ENCODE measurements at regions not wholly inside any gene's neighbourhood (a gene's known extent, or its start where the extent isn't known, plus 50 kb on each side); places are given as distances from the start of the nearest gene placed in this dataset.

DNA sequence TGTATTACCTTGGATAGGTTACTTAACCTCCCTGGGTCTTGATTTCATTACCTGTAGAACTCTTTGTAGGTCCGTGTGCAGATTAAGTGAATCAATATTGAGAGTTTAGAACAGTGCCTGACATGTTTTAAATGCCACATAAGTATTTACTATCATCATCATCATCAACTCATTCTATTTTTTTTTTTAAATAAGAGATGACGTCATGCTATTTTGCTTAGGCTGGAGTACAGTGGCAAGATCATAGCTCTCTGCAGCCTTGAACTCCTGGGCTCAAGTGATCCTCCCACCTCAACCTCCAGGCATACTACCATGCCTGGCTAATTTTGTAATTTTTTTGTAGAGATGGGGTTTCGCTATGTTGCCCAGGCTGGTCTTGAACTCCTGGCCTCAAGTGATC lies 132.0 kb upstream of the FZD8 start:
- peaks cover 2% of the 10 kb centered on the region for H3K4me1 Mint-ChIP-seq (ENCODE audit: low read depth, unreplicated experiment)
- H3K4me1 ChIP-seq (ENCODE audit: insufficient read depth, low read length), result no peaks in the 10 kb centered on the region
- no peak for TF ChIP-seq EZH2 (IDR thresholded peaks at IDR 0.05; ENCODE audit: insufficient read depth, low read length)
- TF ChIP-seq, protein P1, sequence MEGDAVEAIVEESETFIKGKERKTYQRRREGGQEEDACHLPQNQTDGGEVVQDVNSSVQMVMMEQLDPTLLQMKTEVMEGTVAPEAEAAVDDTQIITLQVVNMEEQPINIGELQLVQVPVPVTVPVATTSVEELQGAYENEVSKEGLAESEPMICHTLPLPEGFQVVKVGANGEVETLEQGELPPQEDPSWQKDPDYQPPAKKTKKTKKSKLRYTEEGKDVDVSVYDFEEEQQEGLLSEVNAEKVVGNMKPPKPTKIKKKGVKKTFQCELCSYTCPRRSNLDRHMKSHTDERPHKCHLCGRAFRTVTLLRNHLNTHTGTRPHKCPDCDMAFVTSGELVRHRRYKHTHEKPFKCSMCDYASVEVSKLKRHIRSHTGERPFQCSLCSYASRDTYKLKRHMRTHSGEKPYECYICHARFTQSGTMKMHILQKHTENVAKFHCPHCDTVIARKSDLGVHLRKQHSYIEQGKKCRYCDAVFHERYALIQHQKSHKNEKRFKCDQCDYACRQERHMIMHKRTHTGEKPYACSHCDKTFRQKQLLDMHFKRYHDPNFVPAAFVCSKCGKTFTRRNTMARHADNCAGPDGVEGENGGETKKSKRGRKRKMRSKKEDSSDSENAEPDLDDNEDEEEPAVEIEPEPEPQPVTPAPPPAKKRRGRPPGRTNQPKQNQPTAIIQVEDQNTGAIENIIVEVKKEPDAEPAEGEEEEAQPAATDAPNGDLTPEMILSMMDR (IDR thresholded peaks at IDR 0.05; ENCODE audit: insufficient read depth, low read depth, low read length), result no peak
- peaks cover 2% of the 10 kb centered on the region for H3K9me3 Mint-ChIP-seq (ENCODE audit: unreplicated experiment)
- no peak overlapping the region for H3K4me2 ChIP-seq (ENCODE audit: low read length)
- no peak overlapping the region for H3K27ac ChIP-seq (ENCODE audit: low read depth, low read length)
- no peaks in the 10 kb centered on the region for H3K36me3 ChIP-seq (ENCODE audit: insufficient read depth, low read length)
- no peak overlapping the region for H3K4me3 ChIP-seq (ENCODE audit: insufficient read depth, low read depth, low read length)
- no peaks in the 10 kb centered on the region for H3K9me3 ChIP-seq (ENCODE audit: insufficient read depth, low read depth, low read length)
- FAIRE-seq, result no peak
- no peaks in the 10 kb centered on the region for H3K27me3 Mint-ChIP-seq (ENCODE audit: low read depth, unreplicated experiment)
- no peaks in the 10 kb centered on the region for H3K79me2 ChIP-seq (ENCODE audit: insufficient read depth, low read length)
- H3K36me3 Mint-ChIP-seq (ENCODE audit: low read depth, unreplicated experiment), result no peaks in the 10 kb centered on the region
- H3K4me3 Mint-ChIP-seq (ENCODE audit: unreplicated experiment), result no peak overlapping the region
- H4K20me1 ChIP-seq (ENCODE audit: insufficient read depth, low read length), result no peaks in the 10 kb centered on the region
- H3K27me3 ChIP-seq (ENCODE audit: insufficient read depth, low read length), result no peaks in the 10 kb centered on the region
- H2AFZ ChIP-seq (ENCODE audit: low read depth, low read length), result no peak overlapping the region
- no peak overlapping the region for H3K27ac Mint-ChIP-seq (ENCODE audit: unreplicated experiment)
- H3K9ac ChIP-seq (ENCODE audit: low read length), result no peak overlapping the region
- DNase-seq (ENCODE audit: low read depth), result no peak

DNA sequence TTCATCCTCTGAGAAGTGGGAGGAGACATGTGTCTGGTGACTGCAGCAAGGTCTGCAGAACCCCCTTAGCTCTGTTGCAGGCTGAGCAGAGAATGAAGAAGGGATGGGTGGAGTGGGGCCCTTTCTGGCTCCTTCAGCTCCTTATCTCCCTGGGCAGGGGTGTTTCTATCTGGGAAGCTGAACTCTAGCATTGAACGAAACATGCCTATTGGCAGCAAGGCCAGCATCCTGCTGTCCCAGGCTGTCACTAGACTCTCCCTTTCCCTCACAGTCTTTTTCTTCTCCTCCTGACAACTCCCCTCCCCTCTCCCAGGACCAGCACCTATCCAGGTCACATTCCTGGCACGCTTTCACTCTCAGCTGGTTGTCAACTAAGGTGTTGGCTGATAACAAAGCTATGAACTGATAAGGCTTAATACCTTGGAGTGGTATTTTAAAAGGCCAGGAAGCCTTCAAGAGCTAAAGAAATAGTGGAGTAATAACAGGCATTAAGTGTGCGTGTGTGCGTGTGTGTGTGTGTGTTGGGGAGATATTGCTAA lies 128.8 kb upstream of the FZD8 start:
- H3K27me3 Mint-ChIP-seq (ENCODE audit: low read depth, unreplicated experiment), result no peaks in the 10 kb centered on the region
- DNase-seq (ENCODE audit: low read depth) (no peak), FAIRE-seq (no peak)
- Histone ChIP-seq H3K4me3 (ENCODE audit: insufficient read depth, low read depth, low read length) (no peak overlapping the region), H3K79me2 (ENCODE audit: insufficient read depth, low read length) (no peaks in the 10 kb centered on the region), H3K4me2 (ENCODE audit: low read length) (no peak overlapping the region), H2AFZ (ENCODE audit: low read depth, low read length) (no peak overlapping the region), H3K27ac (ENCODE audit: low read depth, low read length) (no peak overlapping the region), H3K27me3 (ENCODE audit: insufficient read depth, low read length) (no peaks in the 10 kb centered on the region), H3K4me1 (ENCODE audit: insufficient read depth, low read length) (no peaks in the 10 kb centered on the region), H3K36me3 (ENCODE audit: insufficient read depth, low read length) (no peaks in the 10 kb centered on the region), H3K9me3 (ENCODE audit: insufficient read depth, low read depth, low read length) (no peaks in the 10 kb centered on the region), H3K9ac (ENCODE audit: low read length) (no peak overlapping the region), H4K20me1 (ENCODE audit: insufficient read depth, low read length) (no peaks in the 10 kb centered on the region)
- TF ChIP-seq EZH2 (IDR thresholded peaks at IDR 0.05; ENCODE audit: insufficient read depth, low read length), result no peak
- TF ChIP-seq, protein P1 (IDR thresholded peaks at IDR 0.05; ENCODE audit: insufficient read depth, low read depth, low read length), result no peak
- peaks cover 18% of the 10 kb centered on the region for H3K4me1 Mint-ChIP-seq (ENCODE audit: low read depth, unreplicated experiment)
- no peaks in the 10 kb centered on the region for H3K36me3 Mint-ChIP-seq (ENCODE audit: low read depth, unreplicated experiment)
- H3K27ac Mint-ChIP-seq (ENCODE audit: unreplicated experiment), result no peak overlapping the region
- H3K4me3 Mint-ChIP-seq (ENCODE audit: unreplicated experiment), result no peak overlapping the region
- H3K9me3 Mint-ChIP-seq (ENCODE audit: unreplicated experiment), result peaks cover 2% of the 10 kb centered on the region

DNA sequence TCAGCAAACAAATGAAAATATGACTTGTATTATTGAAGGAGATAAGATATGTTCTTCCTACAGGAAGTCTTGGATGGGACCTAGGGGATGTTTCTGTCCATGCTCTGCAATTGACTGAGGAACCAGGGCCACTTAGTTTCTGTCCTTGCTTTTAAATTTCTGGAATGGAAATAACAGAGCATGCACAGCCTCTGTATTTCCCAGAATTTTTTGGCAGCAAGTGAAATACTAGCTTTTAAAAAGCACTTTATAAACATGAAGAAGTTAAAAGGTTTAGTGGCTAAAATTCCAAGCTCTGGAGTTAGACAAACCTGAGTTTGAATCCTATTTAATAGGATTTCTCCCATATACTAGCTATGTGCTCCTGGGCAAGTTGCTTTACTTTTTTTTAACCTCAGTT lies 127.7 kb upstream of the FZD8 start:
- Histone ChIP-seq H3K9ac (ENCODE audit: low read length) (no peak overlapping the region), H3K36me3 (ENCODE audit: insufficient read depth, low read length) (no peaks in the 10 kb centered on the region), H3K4me1 (ENCODE audit: insufficient read depth, low read length) (peaks cover 4% of the 10 kb centered on the region), H2AFZ (ENCODE audit: low read depth, low read length) (no peak overlapping the region), H3K79me2 (ENCODE audit: insufficient read depth, low read length) (no peaks in the 10 kb centered on the region), H3K9me3 (ENCODE audit: insufficient read depth, low read depth, low read length) (no peaks in the 10 kb centered on the region), H3K27ac (ENCODE audit: low read depth, low read length) (no peak overlapping the region), H3K4me3 (ENCODE audit: insufficient read depth, low read depth, low read length) (no peak overlapping the region), H4K20me1 (ENCODE audit: insufficient read depth, low read length) (no peaks in the 10 kb centered on the region), H3K27me3 (ENCODE audit: insufficient read depth, low read length) (no peaks in the 10 kb centered on the region), H3K4me2 (ENCODE audit: low read length) (no peak overlapping the region)
- Mint-ChIP-seq H3K27me3 (ENCODE audit: low read depth, unreplicated experiment) (no peaks in the 10 kb centered on the region), H3K4me1 (ENCODE audit: low read depth, unreplicated experiment) (peaks cover 18% of the 10 kb centered on the region), H3K4me3 (ENCODE audit: unreplicated experiment) (no peak overlapping the region), H3K9me3 (ENCODE audit: unreplicated experiment) (peaks cover 2% of the 10 kb centered on the region), H3K36me3 (ENCODE audit: low read depth, unreplicated experiment) (no peaks in the 10 kb centered on the region), H3K27ac (ENCODE audit: unreplicated experiment) (no peak overlapping the region)
- no peak for FAIRE-seq
- no peak for TF ChIP-seq EZH2 (IDR thresholded peaks at IDR 0.05; ENCODE audit: insufficient read depth, low read length)
- no peak for DNase-seq (ENCODE audit: low read depth)

All from astrocyte (in vitro differentiated cells and primary cell).